Mesothelial cell of epicardium (in vitro differentiated cells): ENCODE measurements at regions not wholly inside any gene's neighbourhood (a gene's known extent, or its start where the extent isn't known, plus 50 kb on each side); places are given as distances from the start of the nearest gene placed in this dataset.

Experiments
- DNase-seq, 2 experiments: peaks; one replicate each; pipeline ENCODE4 v3.0.0; 2021; ENCODE audit warnings: low spot score in 2 of 2; ENCODE audit not compliant: unreplicated experiment in 2 of 2
- H3K27ac Mint-ChIP-seq: 2 replicates; pipeline ENCODE4 v1.8.0; 2021; ENCODE audit warnings: mixed read lengths
- H3K27me3 Mint-ChIP-seq: 2 replicates; pipeline ENCODE4 v1.8.0; 2021; ENCODE audit warnings: low read depth, mixed read lengths
- H3K36me3 Mint-ChIP-seq: 2 replicates; pipeline ENCODE4 v1.8.0; 2021; ENCODE audit warnings: mixed read lengths
- H3K4me1 Mint-ChIP-seq: 2 replicates; pipeline ENCODE4 v1.8.0; 2021; ENCODE audit warnings: mixed read lengths
- H3K4me3 Mint-ChIP-seq: 2 replicates; pipeline ENCODE4 v1.8.0; 2021; ENCODE audit warnings: mild to moderate bottlenecking, moderate library complexity, mixed read lengths
- H3K9me3 Mint-ChIP-seq: 2 replicates; pipeline ENCODE4 v1.8.0; 2021; ENCODE audit warnings: mixed read lengths
- CTCF ChIP-seq: fragments of 200-600 bp; sonication (generic); IDR thresholded peaks from one replicate; pipeline ENCODE4 v1.5.0; 2021; ENCODE audit warnings: antibody characterized with exemption; ENCODE audit not compliant: unreplicated experiment

- peaks cover 35% of the 10 kb centered on the region for H3K4me1 Mint-ChIP-seq
- H3K36me3 Mint-ChIP-seq = peaks cover 15% of the 10 kb centered on the region
- no peak overlapping the region for H3K27ac Mint-ChIP-seq
- no peak for TF ChIP-seq CTCF
- H3K4me3 Mint-ChIP-seq = no peak overlapping the region
- no peaks in the 10 kb centered on the region for H3K27me3 Mint-ChIP-seq
- H3K9me3 Mint-ChIP-seq = peaks cover 12% of the 10 kb centered on the region
- no peak for DNase-seq
These were observed 210.7 kb upstream of the DMRT1 start for GRCh38 chr9:630817-631216.

DNA sequence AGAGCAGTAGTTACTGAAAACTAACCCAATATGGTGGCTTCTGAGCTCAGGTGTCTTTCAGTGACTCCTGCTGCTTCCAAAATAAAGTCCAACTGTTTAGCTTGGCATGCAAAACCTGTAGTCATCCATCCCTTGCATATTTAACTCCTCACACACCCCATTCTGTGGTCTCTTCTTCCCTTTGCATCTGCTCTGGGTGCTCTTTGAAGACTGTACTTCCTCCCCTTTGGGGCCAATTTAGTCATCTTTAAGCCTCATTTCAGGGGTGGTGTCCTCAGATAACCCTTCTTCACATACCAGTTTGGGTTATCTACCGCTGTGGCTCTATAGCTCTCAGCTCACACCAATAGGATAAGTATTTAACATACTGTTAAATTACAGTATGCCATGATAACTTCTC is 209.9 kb upstream of the DMRT1 start:
- H3K36me3 Mint-ChIP-seq = peaks cover 15% of the 10 kb centered on the region
- H3K27ac Mint-ChIP-seq = no peak overlapping the region
- H3K9me3 Mint-ChIP-seq = peaks cover 12% of the 10 kb centered on the region
- DNase-seq = no peak
- no peak for TF ChIP-seq CTCF
- peaks cover 28% of the 10 kb centered on the region for H3K4me1 Mint-ChIP-seq
- H3K27me3 Mint-ChIP-seq = no peaks in the 10 kb centered on the region
- no peak overlapping the region for H3K4me3 Mint-ChIP-seq

GRCh38 chr9:633461-633860 is 208.0 kb upstream of the DMRT1 start:
- H3K4me3 Mint-ChIP-seq = no peak overlapping the region
- DNase-seq = no peak
- peaks cover 18% of the 10 kb centered on the region for H3K4me1 Mint-ChIP-seq
- no peak for TF ChIP-seq CTCF
- H3K9me3 Mint-ChIP-seq = peaks cover 12% of the 10 kb centered on the region
- no peaks in the 10 kb centered on the region for H3K27me3 Mint-ChIP-seq
- H3K27ac Mint-ChIP-seq = no peak overlapping the region
- peaks cover 19% of the 10 kb centered on the region for H3K36me3 Mint-ChIP-seq

GRCh38 chr9:636931-637591 is 204.4 kb upstream of the DMRT1 start:
- peaks cover 12% of the 10 kb centered on the region for H3K9me3 Mint-ChIP-seq
- no peak overlapping the region for H3K27ac Mint-ChIP-seq
- no peaks in the 10 kb centered on the region for H3K27me3 Mint-ChIP-seq
- H3K4me1 Mint-ChIP-seq = peaks cover 9% of the 10 kb centered on the region
- DNase-seq = no peak
- H3K36me3 Mint-ChIP-seq = peaks cover 19% of the 10 kb centered on the region
- TF ChIP-seq CTCF = no peak
- H3K4me3 Mint-ChIP-seq = no peak overlapping the region

DNA sequence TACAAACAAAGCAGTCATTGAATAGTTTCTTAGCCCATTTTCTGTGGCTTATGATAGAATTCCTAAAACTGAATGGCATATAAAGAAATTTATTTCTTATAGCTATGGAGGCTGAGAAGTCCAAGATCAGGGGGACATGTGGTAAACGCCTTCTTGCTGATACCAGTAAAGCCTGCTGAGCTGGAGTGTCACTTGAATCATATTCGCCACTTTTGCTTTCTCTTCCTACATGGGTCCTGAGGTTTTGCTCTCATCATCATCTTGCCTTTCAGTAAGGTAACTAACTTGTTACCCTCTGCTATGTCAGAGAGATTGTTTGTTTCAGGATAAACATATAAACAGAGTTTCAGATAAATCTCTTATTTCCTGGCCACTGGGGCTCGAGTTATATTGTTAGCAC is 203.3 kb upstream of the DMRT1 start:
- H3K27me3 Mint-ChIP-seq = no peaks in the 10 kb centered on the region
- no peak for TF ChIP-seq CTCF
- peaks cover 12% of the 10 kb centered on the region for H3K9me3 Mint-ChIP-seq
- H3K4me3 Mint-ChIP-seq = no peak overlapping the region
- peaks cover 16% of the 10 kb centered on the region for H3K4me1 Mint-ChIP-seq
- H3K27ac Mint-ChIP-seq = no peak overlapping the region
- no peak for DNase-seq
- H3K36me3 Mint-ChIP-seq = peaks cover 17% of the 10 kb centered on the region

DNA sequence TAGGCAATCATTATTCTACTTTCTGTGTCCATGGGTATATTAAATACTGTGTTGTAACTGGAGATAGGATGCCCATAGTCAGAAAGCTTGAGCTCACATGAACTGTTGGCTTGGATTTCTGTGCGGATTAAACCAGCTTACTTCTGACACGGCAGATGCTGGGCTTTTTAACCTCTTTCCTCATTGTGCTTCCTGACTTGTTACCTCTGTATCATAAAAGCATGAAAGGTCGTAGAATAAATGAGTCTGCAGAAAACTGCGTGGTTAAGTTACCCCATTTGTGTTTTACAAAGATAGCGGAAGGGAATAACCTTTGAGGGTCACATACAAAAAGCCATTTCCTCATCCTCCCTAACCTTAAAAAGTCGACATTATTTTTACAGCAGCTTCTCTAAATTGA is 199.5 kb upstream of the DMRT1 start:
- no peak overlapping the region for H3K4me3 Mint-ChIP-seq
- no peaks in the 10 kb centered on the region for H3K27me3 Mint-ChIP-seq
- no peaks in the 10 kb centered on the region for H3K9me3 Mint-ChIP-seq
- peaks cover 16% of the 10 kb centered on the region for H3K4me1 Mint-ChIP-seq
- peak overlapping the region; percentile 76 for H3K27ac Mint-ChIP-seq
- H3K36me3 Mint-ChIP-seq = peaks cover 1% of the 10 kb centered on the region
- no peak for DNase-seq
- TF ChIP-seq CTCF = no peak
